DOHH2 (cell line): ENCODE measurements at regions not wholly inside any gene's neighbourhood (a gene's known extent, or its start where the extent isn't known, plus 50 kb on each side); places are given as distances from the start of the nearest gene placed in this dataset.
A peak's percentile ranks its signal among the peaks of the same experiment; 100 is the strongest.
"Not testable (repeated sequence)": the region's sequence is repeated elsewhere in the genome, so short reads cannot be mapped to it uniquely, and the experiment has no call there.

Experiments used
- H3F3A ChIP-seq: fragments of 200-600 bp; sonication (generic), shearing (Covaris generic); 2 replicates; pipeline ENCODE4 v1.6.0; 2016; ENCODE audit warnings: antibody characterized with exemption, mild to moderate bottlenecking; ENCODE audit not compliant: control insufficient read depth, insufficient read depth
- H3K27ac ChIP-seq: fragments of 200-600 bp; sonication (generic); 2 replicates; pipeline ENCODE4 v1.5.1; 2014; ENCODE audit warnings: low read depth, mild to moderate bottlenecking, low read length, moderate library complexity
- H3K27me3 ChIP-seq: fragments of 200-600 bp; sonication (generic); 2 replicates; pipeline ENCODE4 v1.6.1; 2014; ENCODE audit warnings: mild to moderate bottlenecking, low read length, mixed read lengths; ENCODE audit not compliant: control insufficient read depth
- H3K36me3 ChIP-seq: fragments of 200-600 bp; sonication (generic); 2 replicates; pipeline ENCODE4 v1.6.1; 2014; ENCODE audit warnings: mild to moderate bottlenecking, low read length, moderate library complexity, mixed read lengths; ENCODE audit not compliant: control insufficient read depth
- H3K4me1 ChIP-seq: fragments of 200-600 bp; sonication (generic); 2 replicates; pipeline ENCODE4 v1.6.1; 2014; ENCODE audit warnings: mild to moderate bottlenecking, low read length, mixed read lengths; ENCODE audit not compliant: control insufficient read depth
- H3K4me2 ChIP-seq: fragments of 200-600 bp; sonication (generic); 2 replicates; pipeline ENCODE4 v1.6.0; 2014; ENCODE audit warnings: mild to moderate bottlenecking, low read length, moderate library complexity
- H3K4me3 ChIP-seq: fragments of 200-600 bp; sonication (generic); 2 replicates; pipeline ENCODE4 v1.5.1; 2014; ENCODE audit warnings: mild to moderate bottlenecking, low read length, mixed read lengths
- H3K79me2 ChIP-seq: fragments of 200-600 bp; sonication (generic); 2 replicates; pipeline ENCODE4 v1.6.1; 2014; ENCODE audit warnings: mild to moderate bottlenecking, low read length, mixed read lengths; ENCODE audit not compliant: control insufficient read depth
- H3K9me2 ChIP-seq: fragments of 200-600 bp; sonication (generic); replicated peaks from 2 replicates; pipeline ENCODE4 v1.6.1; 2014; ENCODE audit warnings: mild to moderate bottlenecking, low read length, mixed read lengths; ENCODE audit not compliant: control insufficient read depth
- H3K9me3 ChIP-seq: fragments of 200-600 bp; sonication (generic); 2 replicates; pipeline ENCODE4 v1.6.1; 2014; ENCODE audit warnings: antibody characterized with exemption, low read length, mixed read lengths; ENCODE audit not compliant: control insufficient read depth, insufficient read depth
- H4K20me1 ChIP-seq: fragments of 200-600 bp; sonication (generic); 2 replicates; pipeline ENCODE4 v1.6.0; 2014; ENCODE audit warnings: low read depth, mild to moderate bottlenecking, antibody characterized with exemption, low read length, moderate library complexity; ENCODE audit not compliant: control insufficient read depth, insufficient read depth

- H3K4me3 ChIP-seq: peak overlapping the region; percentile 30
- not testable (repeated sequence) for H3K9me3 ChIP-seq, H3F3A ChIP-seq, H3K79me2 ChIP-seq, H3K9me2 ChIP-seq, H3K27me3 ChIP-seq, H3K36me3 ChIP-seq, H4K20me1 ChIP-seq
- H3K4me2 ChIP-seq: peak overlapping the region; percentile 50
- H3K4me1 ChIP-seq: peaks cover 67% of the 10 kb centered on the region
- peak overlapping the region; percentile 80 for H3K27ac ChIP-seq
Observed at GRCh38 chr16:29346796-29347580, 59.5 kb downstream of the NPIPB11 start.

- H3K4me1 ChIP-seq: peaks cover 75% of the 10 kb centered on the region
- H3F3A ChIP-seq, H3K9me2 ChIP-seq, H3K9me3 ChIP-seq, H3K79me2 ChIP-seq, H3K27me3 ChIP-seq, H3K36me3 ChIP-seq, H3K4me3 ChIP-seq, H4K20me1 ChIP-seq, H3K4me2 ChIP-seq: not testable (repeated sequence)
- H3K27ac ChIP-seq: peak overlapping the region; percentile 80
Observed at GRCh38 chr16:29346203-29346602, 60.3 kb downstream of the NPIPB11 start.

GRCh38 chr16:29342937-29343336 lies 63.6 kb downstream of the NPIPB11 start:
- H3K9me3 ChIP-seq, H3K27me3 ChIP-seq, H4K20me1 ChIP-seq, H3K9me2 ChIP-seq, H3K36me3 ChIP-seq, H3K79me2 ChIP-seq: not testable (repeated sequence)
- H3K4me2 ChIP-seq: peak overlapping the region; percentile 55
- H3K4me3 ChIP-seq: peak overlapping the region; percentile 33
- H3K4me1 ChIP-seq: peaks cover 81% of the 10 kb centered on the region
- H3F3A ChIP-seq: peaks cover 14% of the 10 kb centered on the region
- H3K27ac ChIP-seq: peak overlapping the region; percentile 63

GRCh38 chr16:29340779-29341438 lies 65.6 kb downstream of the NPIPB11 start:
- Histone ChIP-seq H3K27ac (peak overlapping the region; percentile 90), H3K4me2 (peak overlapping the region; percentile 53)

GRCh38 chr16:29340235-29340634 lies 66.3 kb downstream of the NPIPB11 start:
- H3K4me3 ChIP-seq: peak overlapping the region; percentile 49; the same call in 1 of the 2 replicates
- peak overlapping the region; percentile 53 for H3K4me2 ChIP-seq
- peak overlapping the region; percentile 90 for H3K27ac ChIP-seq
- peaks cover 22% of the 10 kb centered on the region for H3F3A ChIP-seq
- H3K9me2 ChIP-seq, H3K36me3 ChIP-seq, H3K27me3 ChIP-seq, H3K9me3 ChIP-seq, H3K79me2 ChIP-seq, H4K20me1 ChIP-seq: not testable (repeated sequence)
- peaks cover 86% of the 10 kb centered on the region for H3K4me1 ChIP-seq

More at GRCh38 chr16:29340779-29341438, 65.6 kb downstream of the NPIPB11 start:
- H3K9me3 ChIP-seq, H3K36me3 ChIP-seq, H4K20me1 ChIP-seq, H3K27me3 ChIP-seq, H3K9me2 ChIP-seq, H3K79me2 ChIP-seq: not testable (repeated sequence)
- H3K4me3 ChIP-seq: 0 out of 2 replicates have a peak overlapping the region, but pooled peaks have one; percentile 35
- peaks cover 20% of the 10 kb centered on the region for H3F3A ChIP-seq
- peaks cover 83% of the 10 kb centered on the region for H3K4me1 ChIP-seq

- Histone ChIP-seq H3K4me2 (peak overlapping the region; percentile 46), H3F3A (peaks cover 22% of the 10 kb centered on the region), H3K4me3 (peak overlapping the region; percentile 37), H3K4me1 (peaks cover 88% of the 10 kb centered on the region), H3K27ac (peak overlapping the region; percentile 90)
- not testable (repeated sequence) for H4K20me1 ChIP-seq, H3K36me3 ChIP-seq, H3K9me3 ChIP-seq, H3K27me3 ChIP-seq, H3K9me2 ChIP-seq, H3K79me2 ChIP-seq
Observed at GRCh38 chr16:29338821-29339700, 67.5 kb downstream of the NPIPB11 start.

GRCh38 chr16:29337385-29337901 lies 69.1 kb downstream of the NPIPB11 start:
- not testable (repeated sequence) for H3K9me2 ChIP-seq, H3K79me2 ChIP-seq, H3K36me3 ChIP-seq, H4K20me1 ChIP-seq, H3K27me3 ChIP-seq, H3K9me3 ChIP-seq
- Histone ChIP-seq H3K4me2 (peak overlapping the region; percentile 55), H3F3A (peaks cover 22% of the 10 kb centered on the region), H3K4me3 (peak overlapping the region; percentile 46; the same call in 1 of the 2 replicates), H3K4me1 (peaks cover 75% of the 10 kb centered on the region), H3K27ac (peak overlapping the region; percentile 90)
